Breast epithelium (tissue), 3 donors: ENCODE measurements at regions not wholly inside any gene's neighbourhood (a gene's known extent, or its start where the extent isn't known, plus 50 kb on each side); places are given as distances from the start of the nearest gene placed in this dataset.

Experiments
- POLR2A ChIP-seq: fragments of 450-650 bp; IDR thresholded peaks from one replicate; pipeline ENCODE4 v1.6.1; 2016; ENCODE audit warnings: antibody characterized with exemption, mild to moderate bottlenecking, moderate library complexity
- TF ChIP-seq, protein P1 (sequence below), 3 donors: fragments of 450-650 bp; IDR thresholded peaks; one replicate each; pipeline ENCODE4 v1.5.1; 2016 to 2017; ENCODE audit warnings: antibody characterized with exemption in 3 of 3, mild to moderate bottlenecking in 3 of 3, moderate library complexity in 3 of 3

DNA sequence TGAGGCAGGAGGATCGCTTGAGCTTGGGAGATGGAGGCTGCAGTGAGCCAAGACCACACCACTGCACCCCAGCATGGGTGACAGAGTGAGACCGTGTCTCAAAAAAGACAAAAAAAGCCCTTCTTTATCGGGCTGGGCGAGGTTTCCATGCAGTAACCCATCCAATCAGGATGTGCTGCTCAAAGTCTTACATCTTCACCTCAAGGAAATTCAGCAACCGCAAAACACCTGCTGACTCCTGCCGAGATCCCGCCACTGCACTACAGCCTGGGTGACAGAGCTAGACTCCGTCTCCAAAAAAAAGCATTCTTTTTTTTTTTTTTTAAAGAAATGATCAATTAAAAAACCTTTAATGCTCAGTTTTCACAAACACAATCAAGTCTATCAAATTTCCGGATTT is 75.7 kb upstream of the KCTD7 start:
- TF ChIP-seq, protein P1, sequence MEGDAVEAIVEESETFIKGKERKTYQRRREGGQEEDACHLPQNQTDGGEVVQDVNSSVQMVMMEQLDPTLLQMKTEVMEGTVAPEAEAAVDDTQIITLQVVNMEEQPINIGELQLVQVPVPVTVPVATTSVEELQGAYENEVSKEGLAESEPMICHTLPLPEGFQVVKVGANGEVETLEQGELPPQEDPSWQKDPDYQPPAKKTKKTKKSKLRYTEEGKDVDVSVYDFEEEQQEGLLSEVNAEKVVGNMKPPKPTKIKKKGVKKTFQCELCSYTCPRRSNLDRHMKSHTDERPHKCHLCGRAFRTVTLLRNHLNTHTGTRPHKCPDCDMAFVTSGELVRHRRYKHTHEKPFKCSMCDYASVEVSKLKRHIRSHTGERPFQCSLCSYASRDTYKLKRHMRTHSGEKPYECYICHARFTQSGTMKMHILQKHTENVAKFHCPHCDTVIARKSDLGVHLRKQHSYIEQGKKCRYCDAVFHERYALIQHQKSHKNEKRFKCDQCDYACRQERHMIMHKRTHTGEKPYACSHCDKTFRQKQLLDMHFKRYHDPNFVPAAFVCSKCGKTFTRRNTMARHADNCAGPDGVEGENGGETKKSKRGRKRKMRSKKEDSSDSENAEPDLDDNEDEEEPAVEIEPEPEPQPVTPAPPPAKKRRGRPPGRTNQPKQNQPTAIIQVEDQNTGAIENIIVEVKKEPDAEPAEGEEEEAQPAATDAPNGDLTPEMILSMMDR (IDR thresholded peaks at IDR 0.05), result no peak
- TF ChIP-seq POLR2A, result no peak
